GM19023 (cell line): ENCODE measurements at regions not wholly inside any gene's neighbourhood (a gene's known extent, or its start where the extent isn't known, plus 50 kb on each side); places are given as distances from the start of the nearest gene placed in this dataset.

Experiments
- ATAC-seq: cut with Tn5 transposase; IDR thresholded peaks from one replicate; pipeline ENCODE4 v1.9.1; 2021; ENCODE audit warnings: mild to moderate bottlenecking, moderate library complexity; ENCODE audit not compliant: unreplicated experiment

DNA sequence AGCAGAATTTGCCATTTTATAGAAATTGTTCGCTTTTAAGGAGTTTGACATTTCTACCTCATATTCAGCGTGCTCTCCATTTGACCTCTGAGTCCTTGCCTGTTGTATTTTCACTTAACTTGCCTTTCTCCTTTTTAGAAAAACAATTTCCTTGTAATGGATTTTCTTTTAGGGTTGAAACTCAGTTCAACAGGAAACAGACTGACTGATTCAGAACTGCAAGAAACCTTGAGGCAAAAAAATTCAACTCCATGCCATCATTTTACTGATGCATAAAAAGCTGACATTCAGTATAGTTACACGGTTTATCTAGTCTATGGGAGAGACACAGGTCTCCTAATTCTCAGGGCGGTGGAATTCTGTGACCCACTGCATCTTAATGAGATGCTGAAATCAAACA, 59.8 kb downstream of the MRPS30 start:
- no peak for ATAC-seq

GRCh38 chr5:44869928-44870327, 61.2 kb downstream of the MRPS30 start:
- ATAC-seq = no peak

- ATAC-seq = no peak
Observed at GRCh38 chr5:44870430-44870829, 61.7 kb downstream of the MRPS30 start.

- ATAC-seq = no peak
Observed at GRCh38 chr5:44871401-44871800, 62.7 kb downstream of the MRPS30 start.

DNA sequence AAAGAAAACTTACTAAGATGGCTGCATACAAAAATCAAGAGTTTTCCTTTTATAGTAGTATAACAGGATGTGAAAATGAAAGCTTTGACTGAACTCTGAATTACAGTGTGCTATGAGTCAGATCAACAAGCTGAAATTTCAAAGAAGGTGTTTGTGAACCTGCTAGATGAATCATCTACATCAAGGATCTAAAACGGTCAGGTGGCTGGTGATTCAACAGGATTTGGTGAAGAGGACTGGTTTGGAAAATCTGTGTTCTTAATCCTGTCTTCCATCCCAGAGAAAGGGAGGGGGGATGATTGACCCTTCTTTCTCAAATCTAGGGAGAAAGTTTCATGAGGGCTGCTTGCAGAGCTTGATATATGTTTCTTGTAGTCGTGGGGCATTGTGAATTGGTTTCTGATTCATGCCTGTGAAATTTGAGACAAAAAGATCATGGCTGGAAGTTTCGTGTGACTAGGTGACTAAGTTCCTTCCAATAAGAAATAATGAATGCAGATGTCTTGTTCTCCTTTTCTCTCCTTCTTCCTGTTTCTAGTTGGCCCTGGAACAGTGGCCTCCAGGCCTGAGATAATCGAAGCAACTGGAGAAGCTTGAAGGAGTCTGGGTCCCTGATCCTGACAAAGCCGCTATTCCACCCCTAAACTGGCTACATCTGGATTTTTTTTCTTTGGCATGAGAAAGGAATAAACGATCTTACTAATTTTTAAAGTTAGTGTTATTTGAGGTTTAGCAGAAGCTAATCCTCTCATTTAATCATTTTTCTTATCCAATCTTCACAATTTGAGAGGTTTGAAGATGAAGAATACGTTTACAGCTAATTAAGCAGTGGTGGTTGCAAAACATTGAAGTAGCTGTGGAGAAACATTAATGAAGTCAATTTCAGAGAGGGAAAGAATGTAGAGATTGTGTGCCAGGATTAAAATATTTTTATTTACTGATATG, 67.2 kb downstream of the MRPS30 start:
- peak; percentile 100 for ATAC-seq

DNA sequence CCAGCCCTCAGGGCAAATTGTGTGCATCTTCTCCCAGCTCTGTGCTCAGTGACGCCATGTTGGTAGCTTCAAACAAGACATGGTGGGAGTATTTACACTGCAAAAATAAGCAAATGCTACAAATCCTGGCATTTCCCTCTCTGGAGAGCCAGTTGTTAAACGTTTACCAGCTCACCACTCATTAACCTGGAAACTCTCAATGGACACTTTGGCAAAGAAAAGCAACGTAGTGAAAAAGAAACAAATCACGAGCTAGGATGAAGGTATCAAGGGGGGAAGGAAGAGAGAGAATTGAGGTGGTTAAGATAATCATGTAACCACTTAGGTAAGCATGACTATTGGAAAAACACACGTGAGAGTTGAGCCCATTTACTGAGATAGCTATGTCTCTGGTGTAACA, 72.5 kb downstream of the MRPS30 start:
- ATAC-seq = no peak

DNA sequence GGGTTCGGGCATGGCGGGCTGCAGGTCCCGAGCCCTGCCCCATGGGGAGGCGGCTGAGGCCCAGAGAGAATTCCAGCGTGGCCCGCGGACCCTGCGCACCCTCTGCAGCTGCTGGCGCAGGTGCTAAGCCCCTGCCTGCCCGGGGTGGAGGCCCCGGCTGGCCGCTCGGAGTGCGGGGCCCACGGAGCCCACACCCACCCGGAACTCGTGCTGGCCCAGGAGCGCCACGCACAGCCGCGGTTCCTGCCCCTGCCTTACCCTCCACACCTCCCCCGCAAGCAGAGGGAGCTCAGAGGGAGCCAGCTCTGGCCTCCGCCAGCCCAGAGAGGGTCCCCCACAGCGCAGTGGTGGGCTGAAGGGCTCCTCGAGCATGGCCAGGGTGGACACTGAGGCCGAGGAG, 75.3 kb downstream of the MRPS30 start:
- no peak for ATAC-seq

GRCh38 chr5:44885903-44886302, 77.2 kb downstream of the MRPS30 start:
- ATAC-seq = peak; percentile 87

DNA sequence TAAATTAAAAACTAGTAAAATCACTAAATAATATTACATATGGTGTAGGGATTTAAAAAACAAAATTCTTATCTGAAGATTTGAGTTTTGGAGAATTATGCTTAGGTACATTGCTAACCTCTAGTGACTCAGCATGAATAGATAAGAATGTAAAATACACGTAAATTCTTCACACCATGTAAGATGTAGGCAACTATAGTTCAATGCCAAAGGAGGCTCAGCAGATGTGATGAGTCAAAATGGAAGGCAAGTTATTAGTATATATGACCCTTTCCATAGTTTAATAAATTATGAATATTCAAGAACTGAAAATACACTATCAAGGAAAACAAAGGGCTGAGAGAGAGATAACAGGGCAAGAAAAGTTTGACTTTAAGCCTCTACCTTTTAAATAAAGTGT, 79.0 kb downstream of the MRPS30 start:
- ATAC-seq = peak; percentile 42

- ATAC-seq = no peak
Observed at GRCh38 chr5:44888435-44888834, 79.7 kb downstream of the MRPS30 start.

- ATAC-seq = no peak
Observed at GRCh38 chr5:44891116-44891515, 82.4 kb downstream of the MRPS30 start.

DNA sequence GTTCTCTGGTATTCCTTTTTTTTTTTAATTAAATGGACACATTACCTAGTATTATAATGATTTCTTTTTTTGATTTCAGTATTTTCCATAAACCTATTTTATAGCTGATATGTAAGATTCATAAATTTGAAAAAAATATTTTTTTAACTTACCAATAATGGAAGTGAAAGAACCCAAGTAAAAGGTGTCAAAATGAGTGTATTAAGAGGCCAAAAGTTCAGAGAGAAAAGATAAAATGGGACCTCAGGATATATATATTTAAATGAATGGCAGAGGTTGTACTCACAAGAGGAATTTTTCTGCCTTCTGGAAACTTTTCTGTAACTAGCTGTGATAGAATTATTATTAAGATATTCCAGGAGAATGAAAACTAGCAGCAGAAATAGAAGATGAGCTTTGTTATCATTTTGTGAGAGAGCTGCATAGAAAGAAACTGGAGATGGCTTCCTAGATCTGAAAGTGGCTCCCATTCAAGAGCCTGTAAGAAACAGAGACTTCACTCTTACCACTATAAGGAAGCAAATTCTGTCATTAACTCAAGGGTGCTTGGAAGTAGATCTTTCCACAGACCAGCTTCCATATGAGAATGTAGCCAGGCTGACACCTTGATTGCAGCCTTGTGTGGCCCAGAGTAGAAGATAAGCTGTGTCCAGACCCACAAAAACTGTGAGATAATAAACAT, 91.7 kb downstream of the MRPS30 start:
- ATAC-seq = no peak

- no peak for ATAC-seq
Observed at GRCh38 chr5:44907396-44907795, 98.6 kb downstream of the MRPS30 start.

- no peak for ATAC-seq
Observed at GRCh38 chr5:44909004-44909403, 100.3 kb downstream of the MRPS30 start.

DNA sequence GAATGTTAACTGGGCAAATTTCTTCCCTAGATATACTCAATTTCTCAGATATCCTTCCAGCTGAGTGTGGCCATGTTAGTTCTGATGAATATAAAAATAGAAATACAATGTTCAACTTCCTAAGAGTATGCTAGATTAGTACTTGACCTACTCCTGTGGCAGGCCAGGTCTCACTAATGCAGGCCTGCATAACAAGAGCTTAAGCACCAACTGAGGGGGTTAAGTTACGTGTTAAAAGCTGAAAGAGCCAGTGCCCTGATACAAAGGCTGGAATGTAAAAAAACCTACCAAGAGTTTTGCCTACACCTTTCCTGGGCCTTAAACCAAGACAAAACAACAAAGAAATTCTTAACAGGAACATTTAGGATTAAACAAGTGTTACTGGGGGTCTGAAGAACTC, 102.8 kb downstream of the MRPS30 start:
- no peak for ATAC-seq

- no peak for ATAC-seq
Observed at GRCh38 chr5:44914221-44914620, 105.5 kb downstream of the MRPS30 start.

DNA sequence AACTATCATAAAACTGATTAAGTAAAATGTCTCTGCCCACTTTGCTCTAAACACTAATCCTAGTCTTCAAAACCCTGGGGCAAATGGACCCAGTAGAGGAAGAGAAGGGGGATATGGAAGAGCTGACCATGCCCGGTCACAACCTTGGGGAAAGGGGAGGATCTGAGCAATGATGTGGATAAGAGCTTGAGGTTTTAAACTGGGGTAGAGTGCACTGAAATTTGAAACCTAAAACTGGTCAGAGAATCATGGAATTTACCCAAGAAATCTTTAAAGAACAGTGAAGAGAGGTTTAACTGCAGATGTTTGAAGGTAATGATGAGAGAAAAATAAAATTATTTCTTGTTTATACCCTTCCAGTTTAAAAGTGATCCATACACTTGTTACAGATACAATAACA, 110.8 kb downstream of the MRPS30 start:
- ATAC-seq = no peak

DNA sequence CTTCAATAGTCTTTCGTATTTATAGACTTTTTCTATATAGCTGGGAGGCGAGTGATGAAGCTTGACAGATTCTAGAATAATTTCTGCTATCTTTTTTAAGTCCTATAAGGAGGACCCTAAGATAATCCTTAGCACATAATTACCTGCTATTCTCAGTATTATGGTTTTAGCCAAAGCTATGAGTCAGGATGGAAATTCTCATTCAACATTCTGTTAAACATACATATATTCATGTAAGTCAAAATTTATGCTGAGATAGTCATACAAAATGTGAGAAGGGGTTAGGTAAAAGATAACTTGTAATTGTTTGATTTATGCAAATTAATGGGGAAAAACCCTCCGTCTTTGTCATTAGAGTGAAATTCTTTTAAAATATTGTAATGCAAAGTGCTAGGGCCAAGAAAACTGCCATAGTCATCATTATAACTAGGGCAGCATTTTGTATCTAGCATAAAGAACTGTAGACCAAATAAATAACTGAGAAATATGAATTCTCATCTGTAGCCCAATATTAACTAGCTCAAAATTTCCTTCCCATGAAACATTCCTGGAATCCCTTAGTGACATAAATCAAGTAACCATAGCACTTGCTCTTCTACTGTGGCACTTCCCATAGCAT, 118.5 kb downstream of the MRPS30 start:
- no peak for ATAC-seq

DNA sequence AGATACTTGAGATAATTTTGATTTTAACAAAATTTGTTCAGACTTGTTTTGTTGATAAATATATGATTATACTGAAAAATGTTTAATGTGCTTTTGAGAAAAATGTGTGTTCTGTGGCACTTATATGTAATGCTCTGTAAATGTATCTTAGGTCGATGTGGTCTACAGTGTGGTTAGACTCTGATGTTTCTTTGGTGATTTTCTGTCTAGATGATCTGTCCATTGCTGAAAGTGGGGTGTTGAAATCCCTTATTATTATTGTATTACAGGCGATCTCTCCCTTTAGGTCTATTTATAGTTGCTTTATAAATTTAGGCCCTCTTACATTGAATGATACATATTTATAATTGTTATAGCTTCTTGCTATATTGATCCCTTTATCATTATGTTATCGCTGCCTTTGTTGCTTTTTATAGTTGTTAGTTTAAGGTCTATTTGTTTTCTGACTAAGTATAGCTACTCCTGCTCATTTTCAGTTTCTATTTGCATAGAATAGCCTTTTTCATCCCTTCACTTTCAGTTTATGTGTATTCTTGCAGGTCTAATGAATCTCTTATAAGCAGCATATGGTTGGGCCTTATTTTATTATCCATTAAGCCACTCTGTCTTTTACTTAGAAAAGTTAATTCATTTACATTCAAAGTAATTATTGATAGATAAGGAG, 124.3 kb downstream of the MRPS30 start:
- peak; percentile 97 for ATAC-seq

DNA sequence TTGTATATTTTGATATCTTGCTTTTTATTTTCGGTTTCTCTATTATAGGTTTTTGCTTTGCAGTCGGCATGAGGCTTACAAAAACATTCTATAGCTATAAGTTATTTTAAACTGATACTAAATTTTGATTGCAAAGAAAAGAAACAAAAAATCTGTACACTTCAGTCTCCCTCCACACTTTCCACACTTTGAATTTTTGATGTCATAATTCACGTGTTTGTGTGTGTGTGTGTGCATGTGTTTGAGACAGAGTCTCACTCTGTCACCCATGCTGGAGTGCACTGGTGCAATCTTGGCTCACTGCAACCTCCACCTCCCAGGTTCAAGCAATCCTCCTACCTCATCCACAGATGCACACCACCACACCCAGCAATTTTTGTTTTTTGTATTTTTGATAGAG, 124.9 kb downstream of the MRPS30 start:
- peak; percentile 18 for ATAC-seq

- no peak for ATAC-seq
Observed at GRCh38 chr5:44935262-44935661, 126.5 kb downstream of the MRPS30 start.
